Esophagus muscularis mucosa (tissue), 4 donors: ENCODE measurements at regions not wholly inside any gene's neighbourhood (a gene's known extent, or its start where the extent isn't known, plus 50 kb on each side); places are given as distances from the start of the nearest gene placed in this dataset.
"Not testable (repeated sequence)": the region's sequence is repeated elsewhere in the genome, so short reads cannot be mapped to it uniquely, and the experiment has no call there.

ENCODE experiments used
- DNase-seq: peaks from one replicate; pipeline ENCODE4 v3.0.0-alpha.2; 2017; ENCODE audit errors: extremely low spot score
- H3K27ac ChIP-seq, 4 donors: fragments of 200-600 bp; sonication (generic); replicated peaks in 1 of 4; 1 replicate in 3 of 4; 2 replicates in 1 of 4; pipeline ENCODE4 v1.5.1; 2016 to 2019; ENCODE audit warnings: mild to moderate bottlenecking in 1 of 4
- H3K27me3 ChIP-seq, 4 donors: fragments of 200-600 bp; sonication (generic); one replicate each; pipeline versions ENCODE4 v1.5.1 to v1.6.0; 2016 to 2019
- H3K36me3 ChIP-seq, 4 donors: fragments of 200-600 bp; sonication (generic); one replicate each; pipeline ENCODE4 v1.5.1; 2016 to 2019
- H3K4me1 ChIP-seq, 4 donors: fragments of 200-600 bp; sonication (generic); one replicate each; pipeline ENCODE4 v1.5.1; 2016 to 2019
- H3K4me3 ChIP-seq, 4 donors: fragments of 200-600 bp; sonication (generic); 1 replicate in 2 of 4; 2 replicates in 2 of 4; pipeline ENCODE4 v1.5.1; 2016 to 2019; ENCODE audit warnings: mild to moderate bottlenecking in 4 of 4, moderate library complexity in 1 of 4
- H3K9me3 ChIP-seq, 4 donors: fragments of 200-600 bp; sonication (generic); 1 replicate in 3 of 4; 2 replicates in 1 of 4; pipeline ENCODE4 v1.5.1; 2016 to 2019
- CTCF ChIP-seq, 3 experiments: fragments of 200-600 bp in 2 of 3; fragments of 450-650 bp in 1 of 3; sonication (generic) in 2 of 3; IDR thresholded peaks; one replicate each; pipeline ENCODE4 v1.5.1; 2017 to 2019; ENCODE audit warnings: antibody characterized with exemption in 3 of 3, mild to moderate bottlenecking in 2 of 3, moderate library complexity in 1 of 3
- EP300 ChIP-seq: sonication (generic); formaldehyde crosslinking; IDR thresholded peaks from one replicate; pipeline ENCODE4 v1.6.1; 2017; ENCODE audit warnings: antibody characterized with exemption
- POLR2A ChIP-seq: fragments of 450-650 bp; IDR thresholded peaks from one replicate; pipeline ENCODE4 v1.6.1; 2017; ENCODE audit warnings: antibody characterized with exemption, moderate library complexity, mild to moderate bottlenecking, low read depth
- POLR2AphosphoS5 ChIP-seq, 2 donors: sonication (generic); formaldehyde crosslinking; IDR thresholded peaks; one replicate each; pipeline ENCODE4 v1.6.1; 2017; ENCODE audit warnings: antibody characterized with exemption in 2 of 2
- WGBS: methylation state at CpG from one replicate; pipeline ENCODE4 v1.1.5; 2018; 5-methylcytosine and 5-hydroxymethylcytosine counted together
- intact Hi-C: fragments of 100-400 bp; cut with DNase I; formaldehyde crosslinking; loops from one replicate; pipeline ENCODE4 v1.15.1; 2023

GRCh38 chr4:126766241-126766640, 866.5 kb upstream of the INTU start:
- H3K36me3 ChIP-seq: no peaks in the 10 kb centered on the region
- no peaks in the 10 kb centered on the region for H3K27me3 ChIP-seq
- 20% methylated on average over 2 of the region's 2 CpGs for WGBS
- no peak overlapping the region for H3K4me3 ChIP-seq
- H3K4me1 ChIP-seq: peaks cover 0 to 10% (median 0%) of the 10 kb centered on the region in 4 donors
- intact Hi-C loops: no loop called here
- DNase-seq: no peak
- H3K27ac ChIP-seq: no peak overlapping the region
- H3K9me3 ChIP-seq: no peaks in the 10 kb centered on the region
- TF ChIP-seq POLR2A (no peak), EP300 (no peak), POLR2AphosphoS5 (IDR thresholded peaks at IDR 0.05) (no peak), CTCF (IDR thresholded peaks at IDR 0.05) (no peak)

GRCh38 chr4:126768338-126768737, 864.4 kb upstream of the INTU start:
- TF ChIP-seq CTCF (IDR thresholded peaks at IDR 0.05) (no peak), POLR2A (no peak), POLR2AphosphoS5 (IDR thresholded peaks at IDR 0.05) (no peak), EP300 (no peak)
- Histone ChIP-seq H3K4me1 (peaks cover 0 to 23% (median 5%) of the 10 kb centered on the region in 4 donors), H3K36me3 (no peaks in the 10 kb centered on the region), H3K27ac (no peak overlapping the region), H3K9me3 (no peaks in the 10 kb centered on the region), H3K27me3 (no peaks in the 10 kb centered on the region), H3K4me3 (no peak overlapping the region)
- no peak for DNase-seq
- intact Hi-C loops: no loop called here

- H3K27me3 ChIP-seq, H3K27ac ChIP-seq, H3K9me3 ChIP-seq, DNase-seq, H3K36me3 ChIP-seq, intact Hi-C loops, H3K4me3 ChIP-seq: not testable (repeated sequence)
- WGBS: 97% methylated on average over 14 of the region's 46 CpGs
- H3K4me1 ChIP-seq: peaks cover 0 to 33% (median 12%) of the 10 kb centered on the region in 4 donors
These were observed 861.8 kb upstream of the INTU start for GRCh38 chr4:126770811-126771553.

- H3K27ac ChIP-seq, intact Hi-C loops, H3K4me3 ChIP-seq, DNase-seq, H3K9me3 ChIP-seq, H3K36me3 ChIP-seq, H3K27me3 ChIP-seq: not testable (repeated sequence)
- H3K4me1 ChIP-seq: peaks cover 0 to 27% (median 12%) of the 10 kb centered on the region in 4 donors
- 72% methylated on average over 5 of the region's 5 CpGs for WGBS
These were observed 861.1 kb upstream of the INTU start for GRCh38 chr4:126771618-126772017.

- H3K9me3 ChIP-seq: no peaks in the 10 kb centered on the region
- H3K36me3 ChIP-seq: no peaks in the 10 kb centered on the region
- no peaks in the 10 kb centered on the region for H3K27me3 ChIP-seq
- no peak overlapping the region for H3K4me3 ChIP-seq
- no peak overlapping the region for H3K27ac ChIP-seq
- intact Hi-C loops: no loop called here
- no peak for DNase-seq
- H3K4me1 ChIP-seq: peaks cover 0 to 26% (median 12%) of the 10 kb centered on the region in 4 donors
- no peak for TF ChIP-seq EP300
- no peak for TF ChIP-seq CTCF (IDR thresholded peaks at IDR 0.05)
- no peak for TF ChIP-seq POLR2AphosphoS5 (IDR thresholded peaks at IDR 0.05)
- no peak for TF ChIP-seq POLR2A
- 26% methylated on average over 3 of the region's 3 CpGs for WGBS
These were observed 860.1 kb upstream of the INTU start for GRCh38 chr4:126772662-126773061.

- H3K27ac ChIP-seq: no peak overlapping the region
- peaks cover 0 to 26% (median 12%) of the 10 kb centered on the region in 4 donors for H3K4me1 ChIP-seq
- TF ChIP-seq EP300 (no peak), CTCF (IDR thresholded peaks at IDR 0.05) (no peak), POLR2AphosphoS5 (IDR thresholded peaks at IDR 0.05) (no peak)
- intact Hi-C loops: no loop called here
- H3K27me3 ChIP-seq: no peaks in the 10 kb centered on the region
- H3K36me3 ChIP-seq: no peaks in the 10 kb centered on the region
- no peak for DNase-seq
- no peak overlapping the region for H3K4me3 ChIP-seq
- no peaks in the 10 kb centered on the region for H3K9me3 ChIP-seq
- WGBS: 76% methylated on average over 5 of the region's 5 CpGs
These were observed 857.2 kb upstream of the INTU start for GRCh38 chr4:126775485-126776106.
